Gastroesophageal sphincter (tissue), 4 donors: ENCODE measurements at regions not wholly inside any gene's neighbourhood (a gene's known extent, or its start where the extent isn't known, plus 50 kb on each side); places are given as distances from the start of the nearest gene placed in this dataset.
"Not testable (repeated sequence)": the region's sequence is repeated elsewhere in the genome, so short reads cannot be mapped to it uniquely, and the experiment has no call there.

Experiments
- ATAC-seq: fragments of 150-250 bp; one replicate; pipeline ENCODE4 v1.9.1; 2016; ENCODE audit warnings: mild to moderate bottlenecking, moderate library complexity
- H3K27ac ChIP-seq, 4 donors: fragments of 200-600 bp; sonication (generic) in 3 of 4; 1 replicate in 3 of 4; 2 replicates in 1 of 4; pipeline ENCODE4 v1.5.1; 2016 to 2019
- H3K27me3 ChIP-seq: fragments of 200-600 bp; sonication (generic); one replicate; pipeline ENCODE4 v1.5.1; 2019
- H3K36me3 ChIP-seq, 2 donors: fragments of 200-600 bp; sonication (generic); one replicate each; pipeline ENCODE4 v1.5.1; 2019; ENCODE audit warnings: control low read depth in 1 of 2
- H3K4me1 ChIP-seq, 3 donors: fragments of 200-600 bp; sonication (generic); 1 replicate in 2 of 3; 2 replicates in 1 of 3; pipeline ENCODE4 v1.5.1; 2016 to 2019; ENCODE audit warnings: control low read depth in 2 of 3
- H3K4me3 ChIP-seq, 2 donors: fragments of 200-600 bp; sonication (generic); one replicate each; pipeline ENCODE4 v1.5.1; 2019; ENCODE audit warnings: mild to moderate bottlenecking in 1 of 2, moderate library complexity in 1 of 2
- H3K9me3 ChIP-seq, 3 donors: fragments of 200-600 bp; sonication (generic); one replicate each; pipeline ENCODE4 v1.5.1; 2017 to 2019; ENCODE audit warnings: control low read depth in 2 of 3
- CTCF ChIP-seq, 4 experiments: fragments of 200-600 bp in 2 of 4; fragments of 450-650 bp in 2 of 4; sonication (generic) in 1 of 4; IDR thresholded peaks; one replicate each; pipeline ENCODE4 v1.5.1; 2017 to 2019; ENCODE audit warnings: antibody characterized with exemption in 4 of 4, mild to moderate bottlenecking in 2 of 4, moderate library complexity in 2 of 4
- EP300 ChIP-seq: sonication (generic); formaldehyde crosslinking; IDR thresholded peaks from one replicate; pipeline ENCODE4 v1.6.1; 2017; ENCODE audit warnings: antibody characterized with exemption, mild to moderate bottlenecking
- POLR2A ChIP-seq, 2 donors: fragments of 450-650 bp; IDR thresholded peaks; one replicate each; pipeline ENCODE4 v1.6.1; 2017; ENCODE audit warnings: antibody characterized with exemption in 2 of 2, mild to moderate bottlenecking in 2 of 2, moderate library complexity in 1 of 2
- POLR2AphosphoS5 ChIP-seq: sonication (generic); formaldehyde crosslinking; IDR thresholded peaks from one replicate; pipeline ENCODE4 v1.6.1; 2017; ENCODE audit warnings: antibody characterized with exemption
- WGBS, 2 donors: methylation state at CpG; one replicate each; pipeline ENCODE4 v1.1.5; 2018; ENCODE audit warnings: low coverage in 1 of 2; 5-methylcytosine and 5-hydroxymethylcytosine counted together

- WGBS, 2 donors = 73 to 80% methylated on average over 1 of the region's 1 CpG
- no peak overlapping the region for H3K4me3 ChIP-seq
- ATAC-seq = no peak
Measured at GRCh38 chr1:173304529-173305227, 97.5 kb upstream of the TNFSF4 start.

GRCh38 chr1:173307845-173308244 lies 100.7 kb upstream of the TNFSF4 start:
- ATAC-seq = no peak
- no peaks in the 10 kb centered on the region for H3K9me3 ChIP-seq
- H3K4me1 ChIP-seq = no peaks in the 10 kb centered on the region
- no peak for TF ChIP-seq POLR2AphosphoS5
- TF ChIP-seq EP300 = no peak
- TF ChIP-seq POLR2A (IDR thresholded peaks at IDR 0.05) = no peak
- TF ChIP-seq CTCF (IDR thresholded peaks at IDR 0.05) = no peak
- WGBS, 2 donors = 78 to 83% methylated on average over 1 of the region's 1 CpG
- H3K4me3 ChIP-seq = no peak overlapping the region
- H3K27me3 ChIP-seq = no peaks in the 10 kb centered on the region
- no peaks in the 10 kb centered on the region for H3K36me3 ChIP-seq
- no peak overlapping the region for H3K27ac ChIP-seq

More at GRCh38 chr1:173304529-173305227, 97.5 kb upstream of the TNFSF4 start:
- no peaks in the 10 kb centered on the region for H3K27me3 ChIP-seq
- no peak for TF ChIP-seq CTCF (IDR thresholded peaks at IDR 0.05)
- TF ChIP-seq EP300 = no peak
- TF ChIP-seq POLR2A (IDR thresholded peaks at IDR 0.05) = no peak
- TF ChIP-seq POLR2AphosphoS5 = no peak
- H3K4me1 ChIP-seq = no peaks in the 10 kb centered on the region
- H3K36me3 ChIP-seq = no peaks in the 10 kb centered on the region
- H3K9me3 ChIP-seq = no peaks in the 10 kb centered on the region
- no peak overlapping the region for H3K27ac ChIP-seq

- no peak for ATAC-seq
- Histone ChIP-seq H3K27ac (no peak overlapping the region), H3K27me3 (no peaks in the 10 kb centered on the region), H3K4me3 (no peak overlapping the region), H3K36me3 (peaks cover 0 to 7% of the 10 kb centered on the region in 2 donors), H3K9me3 (no peaks in the 10 kb centered on the region), H3K4me1 (no peaks in the 10 kb centered on the region)
- 82 to 86% methylated on average over 1 of the region's 1 CpG for WGBS, 2 donors
- TF ChIP-seq EP300 (no peak), POLR2A (IDR thresholded peaks at IDR 0.05) (no peak), POLR2AphosphoS5 (no peak), CTCF (IDR thresholded peaks at IDR 0.05) (no peak)
Measured at GRCh38 chr1:173314656-173315055, 107.5 kb upstream of the TNFSF4 start.

GRCh38 chr1:173315296-173315695 lies 108.2 kb upstream of the TNFSF4 start:
- Histone ChIP-seq H3K9me3 (no peaks in the 10 kb centered on the region), H3K4me1 (no peaks in the 10 kb centered on the region), H3K27me3 (no peaks in the 10 kb centered on the region), H3K36me3 (peaks cover 0 to 7% of the 10 kb centered on the region in 2 donors), H3K27ac (no peak overlapping the region), H3K4me3 (no peak overlapping the region)
- WGBS, 2 donors = 37 to 85% methylated on average over 3 of the region's 3 CpGs
- ATAC-seq = no peak
- TF ChIP-seq POLR2A (IDR thresholded peaks at IDR 0.05) (no peak), EP300 (no peak), CTCF (IDR thresholded peaks at IDR 0.05) (no peak), POLR2AphosphoS5 (no peak)

DNA sequence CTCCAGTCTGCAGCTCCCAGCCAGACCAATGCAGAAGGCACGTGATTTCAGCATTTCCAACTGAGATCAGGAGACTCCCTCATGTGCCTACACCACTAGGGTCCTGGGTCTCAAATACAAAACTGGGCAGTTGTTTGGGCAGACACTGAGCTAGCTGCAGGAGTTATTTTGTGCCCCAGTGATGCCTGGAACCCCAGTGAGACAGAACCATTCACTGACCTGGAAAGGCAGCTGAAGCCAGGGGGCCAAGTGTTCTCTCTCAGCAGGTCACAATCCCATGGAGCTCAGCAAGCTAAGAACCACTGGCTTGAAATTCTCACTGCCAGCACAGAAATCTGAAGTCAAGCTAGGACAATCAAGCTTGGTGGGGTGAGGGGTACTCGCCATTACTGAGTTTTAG lies 111.7 kb upstream of the TNFSF4 start:
- H3K27ac ChIP-seq = no peak overlapping the region
- no peaks in the 10 kb centered on the region for H3K4me1 ChIP-seq
- 100% methylated on average over 1 of the region's 2 CpGs for WGBS, 2 donors
- no peak for ATAC-seq
- TF ChIP-seq EP300 (no peak), POLR2A (IDR thresholded peaks at IDR 0.05) (no peak), POLR2AphosphoS5 (no peak), CTCF (IDR thresholded peaks at IDR 0.05) (no peak)
- H3K27me3 ChIP-seq = no peaks in the 10 kb centered on the region
- no peaks in the 10 kb centered on the region for H3K9me3 ChIP-seq
- H3K4me3 ChIP-seq = no peak overlapping the region
- H3K36me3 ChIP-seq = peaks cover 0 to 11% of the 10 kb centered on the region in 2 donors

GRCh38 chr1:173324352-173324751 lies 117.2 kb upstream of the TNFSF4 start:
- not testable (repeated sequence) for H3K4me3 ChIP-seq, ATAC-seq, H3K4me1 ChIP-seq, H3K36me3 ChIP-seq, H3K9me3 ChIP-seq, H3K27me3 ChIP-seq, H3K27ac ChIP-seq
- WGBS, 2 donors = 91 to 94% methylated on average over 2 of the region's 2 CpGs

DNA sequence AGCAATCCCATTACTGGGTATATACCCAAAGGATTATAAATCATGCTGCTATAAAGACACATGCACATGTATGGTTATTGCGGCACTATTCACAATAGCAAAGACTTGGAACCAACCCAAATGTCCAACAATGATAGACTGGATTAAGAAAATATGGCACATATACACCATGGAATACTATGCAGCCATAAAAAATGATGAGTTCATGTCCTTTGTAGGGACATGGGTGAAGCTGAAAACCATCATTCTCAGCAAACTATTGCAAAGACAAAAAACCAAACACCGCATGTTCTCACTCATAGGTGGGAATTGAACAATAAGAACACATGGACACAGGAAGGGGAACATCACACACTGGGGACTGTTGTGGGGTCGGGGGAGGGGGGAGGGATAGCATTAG lies 120.9 kb upstream of the TNFSF4 start:
- H3K27me3 ChIP-seq, H3K9me3 ChIP-seq, H3K4me3 ChIP-seq, ATAC-seq, H3K27ac ChIP-seq, H3K36me3 ChIP-seq: not testable (repeated sequence)
- WGBS, 2 donors = 93 to 100% methylated on average over 1 to 2 of the region's 3 CpGs
- peaks cover 0 to 24% (median 5%) of the 10 kb centered on the region in 3 donors for H3K4me1 ChIP-seq
